Urinary bladder (tissue), 3 donors: ENCODE measurements at regions not wholly inside any gene's neighbourhood (a gene's known extent, or its start where the extent isn't known, plus 50 kb on each side); places are given as distances from the start of the nearest gene placed in this dataset.

Source experiments
- DNase-seq: peaks from one replicate; pipeline ENCODE4 v3.0.0-alpha.2; 2015; ENCODE audit errors: extremely low spot score
- H3K27ac ChIP-seq: one replicate; pipeline ENCODE4 v1.5.1; 2013; ENCODE audit warnings: low read depth, mild to moderate bottlenecking, moderate library complexity
- H3K36me3 ChIP-seq: one replicate; pipeline ENCODE4 v1.6.1; 2013; ENCODE audit warnings: mild to moderate bottlenecking, moderate library complexity; ENCODE audit not compliant: insufficient read depth
- H3K4me1 ChIP-seq: one replicate; pipeline ENCODE4 v1.6.1; 2013; ENCODE audit warnings: mild to moderate bottlenecking, moderate library complexity; ENCODE audit not compliant: insufficient read depth
- H3K4me3 ChIP-seq: one replicate; pipeline ENCODE4 v1.5.1; 2013; ENCODE audit warnings: low read depth, low read length
- WGBS: extraction: QIAGEN DNeasy Blood & Tissue Kit; methylation state at CpG from one replicate; pipeline ENCODE4 v1.1.7; 2013; 5-methylcytosine and 5-hydroxymethylcytosine counted together
- donor health status: healthy with polysubstance abuse.
- donor health status: healthy.

- H3K27ac ChIP-seq: no peak overlapping the region
- H3K4me1 ChIP-seq: no peaks in the 10 kb centered on the region
- H3K36me3 ChIP-seq: no peaks in the 10 kb centered on the region
- 27% methylated on average over 6 of the region's 6 CpGs for WGBS
- DNase-seq: peak; percentile 33
- H3K4me3 ChIP-seq: no peak overlapping the region
Observed at GRCh38 chr10:123582084-123582989, 83.8 kb upstream of the GPR26 start.

GRCh38 chr10:123583639-123584418 lies 82.3 kb upstream of the GPR26 start:
- no peaks in the 10 kb centered on the region for H3K36me3 ChIP-seq
- 10% methylated on average over 24 of the region's 24 CpGs for WGBS
- no peak overlapping the region for H3K4me3 ChIP-seq
- peak; percentile 57 for DNase-seq
- H3K4me1 ChIP-seq: no peaks in the 10 kb centered on the region
- H3K27ac ChIP-seq: no peak overlapping the region

- Histone ChIP-seq H3K4me3 (no peak overlapping the region), H3K4me1 (no peaks in the 10 kb centered on the region), H3K36me3 (no peaks in the 10 kb centered on the region), H3K27ac (no peak overlapping the region)
- 83% methylated on average over 12 of the region's 12 CpGs for whole genome bisulfite sequencing
- no peak for DNase-seq
Observed at GRCh38 chr10:123584419-123584775, 81.8 kb upstream of the GPR26 start.

GRCh38 chr10:123585477-123586445 lies 80.4 kb upstream of the GPR26 start:
- Histone ChIP-seq H3K4me1 (no peaks in the 10 kb centered on the region), H3K27ac (no peak overlapping the region), H3K36me3 (no peaks in the 10 kb centered on the region), H3K4me3 (no peak overlapping the region)
- DNase-seq: no peak
- WGBS: 79% methylated on average over 12 of the region's 12 CpGs

GRCh38 chr10:123587110-123587509 lies 79.0 kb upstream of the GPR26 start:
- Histone ChIP-seq H3K36me3 (no peaks in the 10 kb centered on the region), H3K4me1 (no peaks in the 10 kb centered on the region), H3K4me3 (no peak overlapping the region), H3K27ac (no peak overlapping the region)
- WGBS: 93% methylated on average over 3 of the region's 3 CpGs
- no peak for DNase-seq

GRCh38 chr10:123588386-123588914 lies 77.7 kb upstream of the GPR26 start:
- Histone ChIP-seq H3K36me3 (no peaks in the 10 kb centered on the region), H3K4me1 (no peaks in the 10 kb centered on the region), H3K4me3 (no peak overlapping the region), H3K27ac (no peak overlapping the region)
- DNase-seq: no peak
- WGBS: 67% methylated on average over 7 of the region's 7 CpGs

GRCh38 chr10:123595661-123596060 lies 70.5 kb upstream of the GPR26 start:
- 18% methylated on average over 2 of the region's 2 CpGs for WGBS
- no peaks in the 10 kb centered on the region for H3K36me3 ChIP-seq
- no peak for DNase-seq

GRCh38 chr10:123597676-123598075 lies 68.5 kb upstream of the GPR26 start:
- DNase-seq: no peak
- WGBS: 82% methylated on average over 4 of the region's 4 CpGs
- Histone ChIP-seq H3K27ac (no peak overlapping the region), H3K4me1 (no peaks in the 10 kb centered on the region), H3K4me3 (no peak overlapping the region), H3K36me3 (no peaks in the 10 kb centered on the region)

More at GRCh38 chr10:123595661-123596060, 70.5 kb upstream of the GPR26 start:
- Histone ChIP-seq H3K4me1 (no peaks in the 10 kb centered on the region), H3K4me3 (no peak overlapping the region), H3K27ac (no peak overlapping the region)

- Histone ChIP-seq H3K27ac (no peak overlapping the region), H3K4me3 (no peak overlapping the region), H3K36me3 (no peaks in the 10 kb centered on the region), H3K4me1 (no peaks in the 10 kb centered on the region)
- WGBS: 79% methylated on average over 8 of the region's 8 CpGs
- no peak for DNase-seq
Observed at GRCh38 chr10:123599366-123599849, 66.7 kb upstream of the GPR26 start.

- Histone ChIP-seq H3K4me1 (no peaks in the 10 kb centered on the region), H3K4me3 (no peak overlapping the region), H3K36me3 (no peaks in the 10 kb centered on the region), H3K27ac (no peak overlapping the region)
- WGBS: 81% methylated on average over 3 of the region's 3 CpGs
- DNase-seq: no peak
Observed at GRCh38 chr10:123600177-123600576, 66.0 kb upstream of the GPR26 start.

- H3K4me1 ChIP-seq: no peaks in the 10 kb centered on the region
- H3K27ac ChIP-seq: no peak overlapping the region
- no peaks in the 10 kb centered on the region for H3K36me3 ChIP-seq
- no peak overlapping the region for H3K4me3 ChIP-seq
- 61% methylated on average over 4 of the region's 4 CpGs for WGBS
- no peak for DNase-seq
Observed at GRCh38 chr10:123603130-123603529, 63.0 kb upstream of the GPR26 start.

GRCh38 chr10:123604506-123604905 lies 61.6 kb upstream of the GPR26 start:
- WGBS: 81% methylated on average over 6 of the region's 6 CpGs
- DNase-seq: no peak
- Histone ChIP-seq H3K27ac (no peak overlapping the region), H3K4me1 (no peaks in the 10 kb centered on the region), H3K36me3 (no peaks in the 10 kb centered on the region), H3K4me3 (no peak overlapping the region)

- no peak overlapping the region for H3K27ac ChIP-seq
- no peaks in the 10 kb centered on the region for H3K36me3 ChIP-seq
- 76% methylated on average over 9 of the region's 9 CpGs for WGBS
- DNase-seq: no peak
- no peak overlapping the region for H3K4me3 ChIP-seq
- no peaks in the 10 kb centered on the region for H3K4me1 ChIP-seq
Observed at GRCh38 chr10:123606006-123606405, 60.1 kb upstream of the GPR26 start.
